ENCODE measurements at regions not wholly inside any gene's neighbourhood (a gene's known extent, or its start where the extent isn't known, plus 50 kb on each side); places are given as distances from the start of the nearest gene placed in this dataset.

- TF ChIP-seq BACH2 (CRISPR knock-in tag; IDR thresholded peaks at IDR 0.05; ENCODE audit: borderline replicate concordance) (no peak), SNAI2 (CRISPR knock-in tag; IDR thresholded peaks at IDR 0.05) (no peak), ZNF8 (CRISPR knock-in tag; IDR thresholded peaks at IDR 0.05) (no peak), TSHZ2 (CRISPR knock-in tag; IDR thresholded peaks at IDR 0.05) (no peak), TCF4 (CRISPR knock-in tag; IDR thresholded peaks at IDR 0.05; ENCODE audit: borderline replicate concordance) (no peak), ZNF70 (CRISPR knock-in tag; IDR thresholded peaks at IDR 0.05) (no peak), ZNF565 (CRISPR knock-in tag; conservative IDR thresholded peaks at IDR 0.05; ENCODE audit: low read depth) (no peak), RARB (CRISPR knock-in tag; IDR thresholded peaks at IDR 0.05) (no peak), GLIS3 (CRISPR knock-in tag; IDR thresholded peaks at IDR 0.05) (no peak), ARNTL (CRISPR knock-in tag; IDR thresholded peaks at IDR 0.05; ENCODE audit: borderline replicate concordance, low read depth) (no peak), POU6F1 (CRISPR knock-in tag; IDR thresholded peaks at IDR 0.05; ENCODE audit: borderline replicate concordance, low read depth) (no peak), PPARA (CRISPR knock-in tag; IDR thresholded peaks at IDR 0.05; ENCODE audit: borderline replicate concordance) (no peak), CSDC2 (CRISPR knock-in tag; IDR thresholded peaks at IDR 0.05) (no peak), CREB5 (CRISPR knock-in tag; IDR thresholded peaks at IDR 0.05; ENCODE audit: low read depth) (no peak), ESRRG (CRISPR knock-in tag; IDR thresholded peaks at IDR 0.05) (no peak), ZFP30 (CRISPR knock-in tag; IDR thresholded peaks at IDR 0.05) (no peak), ZC3H10 (CRISPR knock-in tag; IDR thresholded peaks at IDR 0.05) (no peak), ISL1 (CRISPR knock-in tag; IDR thresholded peaks at IDR 0.05) (no peak), ZFP3 (CRISPR knock-in tag; IDR thresholded peaks at IDR 0.05) (no peak)
- no peak for ATAC-seq
Measured at GRCh38 chr5:68711293-68712200, 382.3 kb upstream of the SLC30A5 start.

- ATAC-seq = no peak
- no peak for TF ChIP-seq CSRNP3 (CRISPR knock-in tag; IDR thresholded peaks at IDR 0.05)
- no peak for TF ChIP-seq PPARA (CRISPR knock-in tag; IDR thresholded peaks at IDR 0.05; ENCODE audit: borderline replicate concordance)
- no peak for TF ChIP-seq ZC3H10 (CRISPR knock-in tag; IDR thresholded peaks at IDR 0.05)
- no peak for TF ChIP-seq ESRRG (CRISPR knock-in tag; IDR thresholded peaks at IDR 0.05)
- TF ChIP-seq SNAI2 (CRISPR knock-in tag; IDR thresholded peaks at IDR 0.05) = no peak
- TF ChIP-seq ZNF70 (CRISPR knock-in tag; IDR thresholded peaks at IDR 0.05) = no peak
- TF ChIP-seq TSHZ2 (CRISPR knock-in tag; IDR thresholded peaks at IDR 0.05) = no peak
- TF ChIP-seq ZNF565 (CRISPR knock-in tag; conservative IDR thresholded peaks at IDR 0.05; ENCODE audit: low read depth) = no peak
- TF ChIP-seq TCF4 (CRISPR knock-in tag; IDR thresholded peaks at IDR 0.05; ENCODE audit: borderline replicate concordance) = no peak
- no peak for TF ChIP-seq ZFP3 (CRISPR knock-in tag; IDR thresholded peaks at IDR 0.05)
- no peak for TF ChIP-seq PATZ1 (CRISPR knock-in tag; IDR thresholded peaks at IDR 0.05; ENCODE audit: borderline replicate concordance)
- TF ChIP-seq CREB5 (CRISPR knock-in tag; IDR thresholded peaks at IDR 0.05; ENCODE audit: low read depth) = no peak
- no peak for TF ChIP-seq TOX (CRISPR knock-in tag; IDR thresholded peaks at IDR 0.05; ENCODE audit: borderline replicate concordance)
- TF ChIP-seq POU6F1 (CRISPR knock-in tag; IDR thresholded peaks at IDR 0.05; ENCODE audit: borderline replicate concordance, low read depth) = no peak
- no peak for TF ChIP-seq CSDC2 (CRISPR knock-in tag; IDR thresholded peaks at IDR 0.05)
Measured at GRCh38 chr5:68714810-68715209, 379.0 kb upstream of the SLC30A5 start.

All from SK-N-SH treated with all-trans-retinoic acid at 6 μM for 48 hours (cell line).